ENCODE measurements at regions not wholly inside any gene's neighbourhood (a gene's known extent, or its start where the extent isn't known, plus 50 kb on each side); places are given as distances from the start of the nearest gene placed in this dataset.

DNA sequence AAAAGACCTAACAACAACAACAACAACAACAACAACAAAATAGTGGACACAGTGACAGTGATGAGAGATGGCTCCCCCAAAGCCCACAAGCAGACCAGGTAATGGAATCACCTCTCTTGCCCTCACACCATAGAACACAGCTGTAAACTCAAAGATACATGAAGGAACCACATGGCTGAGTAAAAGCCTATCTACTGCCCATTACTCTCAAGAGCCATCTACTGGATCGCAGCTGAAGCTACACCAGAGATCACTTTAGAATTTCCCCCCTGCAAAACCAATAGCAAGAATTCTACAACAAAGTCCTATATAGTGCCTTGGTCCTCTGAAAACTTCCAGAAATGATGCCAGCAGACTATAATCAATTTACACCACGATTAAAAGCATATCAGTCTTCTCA lies 1537.6 kb upstream of the CDH9 start:
- Histone ChIP-seq H3K4me1 (ENCODE audit: control insufficient read depth, extremely low read depth, insufficient read depth, low read length) (no peaks in the 10 kb centered on the region), H3K4me2 (ENCODE audit: insufficient read depth, low read length) (no peak overlapping the region), H3K27me3 (ENCODE audit: control insufficient read depth in 2 of 2, insufficient read depth in 2 of 2, low read length in 2 of 2) (no peaks in the 10 kb centered on the region), H4K20me1 (replicated peaks; ENCODE audit: control insufficient read depth, extremely low read depth, insufficient read depth, low read length) (no peaks in the 10 kb centered on the region), H3K79me2 (ENCODE audit: control insufficient read depth, insufficient read depth, low read length) (no peaks in the 10 kb centered on the region), H2AFZ (ENCODE audit: low read depth, low read length) (no peak overlapping the region), H3K27ac (ENCODE audit: insufficient read depth, low read depth, low read length) (no peak overlapping the region), H3K36me3 (ENCODE audit: control insufficient read depth in 2 of 2, extremely low read depth in 1 of 2, insufficient read depth in 2 of 2, low read length in 2 of 2) (no peaks in the 10 kb centered on the region), H3K9me1 (replicated peaks; ENCODE audit: control insufficient read depth, extremely low read depth, insufficient read depth, low read length) (no peaks in the 10 kb centered on the region), H3K9ac (replicated peaks; ENCODE audit: extremely low read depth, insufficient read depth, low read length) (no peak overlapping the region), H3K9me3 (replicated peaks; ENCODE audit: control insufficient read depth, insufficient read depth, low read length) (peaks cover 4% of the 10 kb centered on the region), H3K4me3 (replicated peaks in 1 of 3; ENCODE audit: insufficient read depth in 1 of 3, low read depth in 1 of 3, low read length in 3 of 3) (no peak overlapping the region)
- no TSS peak for BruUV-seq (replicated peaks)
- dilution Hi-C loops (cut with MboI; ENCODE audit: extremely low pct_ligation_motif_present, low sequenced_read_pairs) (no loop called here), intact Hi-C loops (cut with micrococcal nuclease) (no loop called here)
- peak; percentile 1 for DNase-seq (ENCODE audit: low read depth, low spot score)
- ChIA-PET POLR2A (no interaction called here), CTCF (interaction anchor here (0.9 to 1.8 kb wide), 4 partner anchors 10 to 231 kb away, joined by 3 to 17 read pairs (median 6); no protein-coding TSS in a partner anchor)
- TF ChIP-seq POLR2AphosphoS5 (IDR thresholded peaks at IDR 0.05; ENCODE audit: insufficient read depth, low read depth, low read length): no peak
- TF ChIP-seq, protein P1, sequence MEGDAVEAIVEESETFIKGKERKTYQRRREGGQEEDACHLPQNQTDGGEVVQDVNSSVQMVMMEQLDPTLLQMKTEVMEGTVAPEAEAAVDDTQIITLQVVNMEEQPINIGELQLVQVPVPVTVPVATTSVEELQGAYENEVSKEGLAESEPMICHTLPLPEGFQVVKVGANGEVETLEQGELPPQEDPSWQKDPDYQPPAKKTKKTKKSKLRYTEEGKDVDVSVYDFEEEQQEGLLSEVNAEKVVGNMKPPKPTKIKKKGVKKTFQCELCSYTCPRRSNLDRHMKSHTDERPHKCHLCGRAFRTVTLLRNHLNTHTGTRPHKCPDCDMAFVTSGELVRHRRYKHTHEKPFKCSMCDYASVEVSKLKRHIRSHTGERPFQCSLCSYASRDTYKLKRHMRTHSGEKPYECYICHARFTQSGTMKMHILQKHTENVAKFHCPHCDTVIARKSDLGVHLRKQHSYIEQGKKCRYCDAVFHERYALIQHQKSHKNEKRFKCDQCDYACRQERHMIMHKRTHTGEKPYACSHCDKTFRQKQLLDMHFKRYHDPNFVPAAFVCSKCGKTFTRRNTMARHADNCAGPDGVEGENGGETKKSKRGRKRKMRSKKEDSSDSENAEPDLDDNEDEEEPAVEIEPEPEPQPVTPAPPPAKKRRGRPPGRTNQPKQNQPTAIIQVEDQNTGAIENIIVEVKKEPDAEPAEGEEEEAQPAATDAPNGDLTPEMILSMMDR (IDR thresholded peaks at IDR 0.05; ENCODE audit: extremely low read depth in 1 of 2, insufficient read depth in 1 of 2, low read depth in 1 of 2, low read length in 2 of 2): peak in 1 of 2 donors; percentile 3
- no peak for FAIRE-seq

DNA sequence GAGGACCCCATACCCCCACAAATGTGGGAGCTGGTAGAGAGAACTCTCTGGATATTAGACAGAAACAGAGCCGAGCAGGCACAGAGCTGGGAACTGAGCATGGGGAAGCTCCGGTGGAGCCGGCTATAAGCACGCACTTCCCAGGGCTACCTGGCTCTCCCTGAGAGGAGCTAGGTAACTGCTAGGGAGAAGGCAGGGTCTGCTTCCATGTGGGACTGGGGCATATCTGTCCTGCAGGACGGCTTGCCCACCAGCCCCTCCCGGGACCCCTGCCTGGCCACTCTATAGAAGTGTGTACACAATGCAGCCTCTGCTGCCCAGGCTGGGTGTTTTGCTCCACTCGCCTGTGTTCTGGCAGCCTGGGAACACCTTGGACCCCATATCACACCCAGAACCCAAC lies 1537.0 kb upstream of the CDH9 start:
- TF ChIP-seq MYC (IDR thresholded peaks at IDR 0.05; ENCODE audit: low read depth, low read length) (no peak), POLR2AphosphoS5 (IDR thresholded peaks at IDR 0.05; ENCODE audit: insufficient read depth, low read depth, low read length) (no peak), JUN (IDR thresholded peaks at IDR 0.05; ENCODE audit: borderline replicate concordance, insufficient read depth, insufficient read length, low read depth) (no peak), POLR2A (IDR thresholded peaks at IDR 0.05; ENCODE audit: low read depth, low read length) (no peak), EZH2 (IDR thresholded peaks at IDR 0.05; ENCODE audit: borderline replicate concordance, low read depth, low read length, severe bottlenecking) (no peak), FOS (IDR thresholded peaks at IDR 0.05; ENCODE audit: borderline replicate concordance, insufficient read depth, low read length) (no peak), GATA2 (IDR thresholded peaks at IDR 0.05; ENCODE audit: insufficient read depth, insufficient read length, low read depth, low read length) (no peak)
- TF ChIP-seq, protein P2, sequence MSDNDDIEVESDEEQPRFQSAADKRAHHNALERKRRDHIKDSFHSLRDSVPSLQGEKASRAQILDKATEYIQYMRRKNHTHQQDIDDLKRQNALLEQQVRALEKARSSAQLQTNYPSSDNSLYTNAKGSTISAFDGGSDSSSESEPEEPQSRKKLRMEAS (IDR thresholded peaks at IDR 0.05; ENCODE audit: insufficient read depth, insufficient read length): no peak
- TF ChIP-seq, protein P1 (IDR thresholded peaks at IDR 0.05; ENCODE audit: extremely low read depth in 1 of 2, insufficient read depth in 1 of 2, low read depth in 1 of 2, low read length in 2 of 2): no peak
- dilution Hi-C loops (cut with MboI; ENCODE audit: extremely low pct_ligation_motif_present, low sequenced_read_pairs): no loop called here

More for the DNA sequence above, 1537.0 kb upstream of the CDH9 start:
- Histone ChIP-seq H3K79me2 (ENCODE audit: control insufficient read depth, insufficient read depth, low read length) (no peaks in the 10 kb centered on the region), H3K4me2 (ENCODE audit: insufficient read depth, low read length) (no peak overlapping the region), H3K9me3 (replicated peaks; ENCODE audit: control insufficient read depth, insufficient read depth, low read length) (peaks cover 4% of the 10 kb centered on the region), H3K9me1 (replicated peaks; ENCODE audit: control insufficient read depth, extremely low read depth, insufficient read depth, low read length) (no peaks in the 10 kb centered on the region), H3K27me3 (ENCODE audit: control insufficient read depth in 2 of 2, insufficient read depth in 2 of 2, low read length in 2 of 2) (no peaks in the 10 kb centered on the region), H2AFZ (ENCODE audit: low read depth, low read length) (no peak overlapping the region), H3K27ac (ENCODE audit: insufficient read depth, low read depth, low read length) (no peak overlapping the region), H3K4me3 (replicated peaks in 1 of 3; ENCODE audit: insufficient read depth in 1 of 3, low read depth in 1 of 3, low read length in 3 of 3) (no peak overlapping the region), H3K9ac (replicated peaks; ENCODE audit: extremely low read depth, insufficient read depth, low read length) (no peak overlapping the region), H4K20me1 (replicated peaks; ENCODE audit: control insufficient read depth, extremely low read depth, insufficient read depth, low read length) (no peaks in the 10 kb centered on the region), H3K4me1 (ENCODE audit: control insufficient read depth, extremely low read depth, insufficient read depth, low read length) (no peaks in the 10 kb centered on the region), H3K36me3 (ENCODE audit: control insufficient read depth in 2 of 2, extremely low read depth in 1 of 2, insufficient read depth in 2 of 2, low read length in 2 of 2) (no peaks in the 10 kb centered on the region)
- FAIRE-seq: no peak
- CTCF ChIA-PET: interaction anchor here (0.9 to 1.8 kb wide), 4 partner anchors 11 to 230 kb away, joined by 3 to 17 read pairs (median 6); no protein-coding TSS in a partner anchor
- no peak for DNase-seq (ENCODE audit: low read depth, low spot score)
- intact Hi-C loops (cut with micrococcal nuclease): no loop called here
- BruUV-seq (replicated peaks): no TSS peak
- POLR2A ChIA-PET: no interaction called here

Measured in endothelial cell of umbilical vein (primary cell).